ENCODE measurements at regions not wholly inside any gene's neighbourhood (a gene's known extent, or its start where the extent isn't known, plus 50 kb on each side); places are given as distances from the start of the nearest gene placed in this dataset.

DNA sequence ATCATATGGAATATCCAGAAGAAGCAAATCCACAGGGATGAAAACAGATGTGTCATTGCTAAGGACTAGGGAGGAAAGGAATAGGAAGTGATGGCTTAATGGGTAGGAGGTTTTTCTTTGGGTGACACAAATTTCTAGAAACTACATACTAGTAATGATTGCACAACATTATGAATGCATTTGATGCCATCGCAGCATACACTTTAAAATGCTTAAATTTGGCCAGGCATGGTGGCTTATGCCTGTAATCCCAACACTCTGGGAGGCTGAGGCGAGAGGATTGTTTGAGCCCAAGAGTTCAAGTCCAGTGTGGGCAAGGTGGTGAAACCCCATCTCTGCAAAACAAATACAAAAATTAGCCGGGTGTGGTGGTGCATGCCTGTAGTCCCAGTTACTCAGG lies 1370.8 kb downstream of the AACS start:
- TF ChIP-seq, protein P1, sequence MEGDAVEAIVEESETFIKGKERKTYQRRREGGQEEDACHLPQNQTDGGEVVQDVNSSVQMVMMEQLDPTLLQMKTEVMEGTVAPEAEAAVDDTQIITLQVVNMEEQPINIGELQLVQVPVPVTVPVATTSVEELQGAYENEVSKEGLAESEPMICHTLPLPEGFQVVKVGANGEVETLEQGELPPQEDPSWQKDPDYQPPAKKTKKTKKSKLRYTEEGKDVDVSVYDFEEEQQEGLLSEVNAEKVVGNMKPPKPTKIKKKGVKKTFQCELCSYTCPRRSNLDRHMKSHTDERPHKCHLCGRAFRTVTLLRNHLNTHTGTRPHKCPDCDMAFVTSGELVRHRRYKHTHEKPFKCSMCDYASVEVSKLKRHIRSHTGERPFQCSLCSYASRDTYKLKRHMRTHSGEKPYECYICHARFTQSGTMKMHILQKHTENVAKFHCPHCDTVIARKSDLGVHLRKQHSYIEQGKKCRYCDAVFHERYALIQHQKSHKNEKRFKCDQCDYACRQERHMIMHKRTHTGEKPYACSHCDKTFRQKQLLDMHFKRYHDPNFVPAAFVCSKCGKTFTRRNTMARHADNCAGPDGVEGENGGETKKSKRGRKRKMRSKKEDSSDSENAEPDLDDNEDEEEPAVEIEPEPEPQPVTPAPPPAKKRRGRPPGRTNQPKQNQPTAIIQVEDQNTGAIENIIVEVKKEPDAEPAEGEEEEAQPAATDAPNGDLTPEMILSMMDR (conservative IDR thresholded peaks at IDR 0.05; ENCODE audit: low read depth, low read length) = no peak
- TF ChIP-seq EZH2 (IDR thresholded peaks at IDR 0.05; ENCODE audit: low read length, unreplicated experiment) (no peak), EZH2phosphoT487 (IDR thresholded peaks at IDR 0.05; ENCODE audit: borderline replicate concordance, low read length) (no peak)

All from PC-3 (cell line).